ENCODE measurements at regions not wholly inside any gene's neighbourhood (a gene's known extent, or its start where the extent isn't known, plus 50 kb on each side); places are given as distances from the start of the nearest gene placed in this dataset.

DNA sequence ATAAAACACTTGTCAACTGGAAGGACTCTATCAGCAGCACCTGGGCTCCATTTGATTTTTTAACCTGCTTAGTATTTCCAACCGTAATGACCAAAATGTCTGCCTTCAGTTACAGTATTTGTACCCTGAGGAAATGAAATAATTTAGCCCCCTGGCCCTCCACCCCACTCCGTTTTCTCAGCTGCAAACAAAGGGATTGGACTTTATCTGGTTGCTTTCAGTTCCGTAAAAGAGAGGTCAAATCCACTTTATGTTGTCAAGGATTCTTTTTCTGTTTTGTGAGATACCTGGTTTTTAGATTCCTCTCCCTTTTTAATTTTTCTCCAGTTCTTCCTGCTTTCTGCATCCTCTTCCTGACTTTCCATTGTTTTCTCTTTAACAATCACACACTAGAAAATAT, 64.4 kb upstream of the BMP2 start:
- no peak for TF ChIP-seq YY1 (IDR thresholded peaks at IDR 0.05; ENCODE audit: insufficient read depth, insufficient read length)
- no peak for TF ChIP-seq ZNF274 (IDR thresholded peaks at IDR 0.05; ENCODE audit: low read depth, low read length)
- no peak for TF ChIP-seq SUZ12 (IDR thresholded peaks at IDR 0.05; ENCODE audit: extremely low read depth, insufficient read depth, insufficient read length)

Data from NT2/D1 (cell line).